ENCODE measurements at regions not wholly inside any gene's neighbourhood (a gene's known extent, or its start where the extent isn't known, plus 50 kb on each side); places are given as distances from the start of the nearest gene placed in this dataset.

- Histone ChIP-seq H3K4me1 (ENCODE audit: control insufficient read depth in 4 of 4, insufficient read depth in 4 of 4, low read length in 3 of 4) (peaks cover 0 to 2% (median 0%) of the 10 kb centered on the region in 4 donors), H3K4me3 (ENCODE audit: low read depth in 1 of 3, low read length in 3 of 3) (no peak overlapping the region), H3K9ac (ENCODE audit: low read depth in 1 of 2, low read length in 2 of 2) (no peak overlapping the region), H3K9me3 (ENCODE audit: control insufficient read depth in 4 of 4, low read length in 3 of 4) (peaks cover 0 to 4% (median 2%) of the 10 kb centered on the region in 4 donors), H3K27ac (ENCODE audit: low read depth in 1 of 2, low read length in 2 of 2) (no peak overlapping the region), H3K36me3 (ENCODE audit: control insufficient read depth in 4 of 4, insufficient read depth in 3 of 4, low read depth in 1 of 4, low read length in 3 of 4) (peaks cover 0 to 4% (median under 1%) of the 10 kb centered on the region in 4 donors), H3K27me3 (ENCODE audit: control insufficient read depth in 4 of 4, insufficient read depth in 4 of 4, low read length in 3 of 4) (no peaks in the 10 kb centered on the region)
- 62% methylated on average over 8 of the region's 8 CpGs for WGBS
- DNase-seq (ENCODE audit: low spot score) = no peak
- TF ChIP-seq TAF1 (conservative IDR thresholded peaks at IDR 0.05) (no peak), REST (IDR thresholded peaks at IDR 0.05) (no peak), GABPA (IDR thresholded peaks at IDR 0.05 in 1 of 2, conservative IDR thresholded peaks at IDR 0.05 in 1 of 2) (no peak), NR2F2 (IDR thresholded peaks at IDR 0.05) (no peak), EGR1 (IDR thresholded peaks at IDR 0.05; ENCODE audit: low read depth in 2 of 2) (no peak), ATF3 (IDR thresholded peaks at IDR 0.05) (no peak), HNF4A (conservative IDR thresholded peaks at IDR 0.05) (no peak), ZBTB33 (IDR thresholded peaks at IDR 0.05) (no peak)
- TF ChIP-seq, protein P1, sequence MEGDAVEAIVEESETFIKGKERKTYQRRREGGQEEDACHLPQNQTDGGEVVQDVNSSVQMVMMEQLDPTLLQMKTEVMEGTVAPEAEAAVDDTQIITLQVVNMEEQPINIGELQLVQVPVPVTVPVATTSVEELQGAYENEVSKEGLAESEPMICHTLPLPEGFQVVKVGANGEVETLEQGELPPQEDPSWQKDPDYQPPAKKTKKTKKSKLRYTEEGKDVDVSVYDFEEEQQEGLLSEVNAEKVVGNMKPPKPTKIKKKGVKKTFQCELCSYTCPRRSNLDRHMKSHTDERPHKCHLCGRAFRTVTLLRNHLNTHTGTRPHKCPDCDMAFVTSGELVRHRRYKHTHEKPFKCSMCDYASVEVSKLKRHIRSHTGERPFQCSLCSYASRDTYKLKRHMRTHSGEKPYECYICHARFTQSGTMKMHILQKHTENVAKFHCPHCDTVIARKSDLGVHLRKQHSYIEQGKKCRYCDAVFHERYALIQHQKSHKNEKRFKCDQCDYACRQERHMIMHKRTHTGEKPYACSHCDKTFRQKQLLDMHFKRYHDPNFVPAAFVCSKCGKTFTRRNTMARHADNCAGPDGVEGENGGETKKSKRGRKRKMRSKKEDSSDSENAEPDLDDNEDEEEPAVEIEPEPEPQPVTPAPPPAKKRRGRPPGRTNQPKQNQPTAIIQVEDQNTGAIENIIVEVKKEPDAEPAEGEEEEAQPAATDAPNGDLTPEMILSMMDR (IDR thresholded peaks at IDR 0.05; ENCODE audit: low read depth, low read length, missing input control) = no peak
Observed at GRCh38 chr21:31446226-31446855, 102.3 kb upstream of the TIAM1 start.

GRCh38 chr21:31445137-31445536 is 101.1 kb upstream of the TIAM1 start:
- H3K9me3 ChIP-seq (ENCODE audit: control insufficient read depth in 4 of 4, low read length in 3 of 4) = peaks cover 3 to 11% (median 6%) of the 10 kb centered on the region in 4 donors
- H3K9ac ChIP-seq (ENCODE audit: low read depth in 1 of 2, low read length in 2 of 2) = no peak overlapping the region
- peaks cover 0 to 2% (median 0%) of the 10 kb centered on the region in 4 donors for H3K4me1 ChIP-seq (ENCODE audit: control insufficient read depth in 4 of 4, insufficient read depth in 4 of 4, low read length in 3 of 4)
- WGBS = 94% methylated on average over 4 of the region's 4 CpGs
- TF ChIP-seq REST (IDR thresholded peaks at IDR 0.05) = no peak
- TF ChIP-seq ATF3 (IDR thresholded peaks at IDR 0.05) = no peak
- TF ChIP-seq, protein P2, sequence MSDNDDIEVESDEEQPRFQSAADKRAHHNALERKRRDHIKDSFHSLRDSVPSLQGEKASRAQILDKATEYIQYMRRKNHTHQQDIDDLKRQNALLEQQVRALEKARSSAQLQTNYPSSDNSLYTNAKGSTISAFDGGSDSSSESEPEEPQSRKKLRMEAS (IDR thresholded peaks at IDR 0.05) = no peak
- TF ChIP-seq RXRA (IDR thresholded peaks at IDR 0.05) = no peak
- TF ChIP-seq, protein P1 (IDR thresholded peaks at IDR 0.05; ENCODE audit: low read depth, low read length, missing input control) = no peak
- no peak for TF ChIP-seq FOXA2 (IDR thresholded peaks at IDR 0.05)
- no peak for TF ChIP-seq JUND (IDR thresholded peaks at IDR 0.05)
- TF ChIP-seq SP1 (IDR thresholded peaks at IDR 0.05) = no peak
- no peak for TF ChIP-seq TAF1 (conservative IDR thresholded peaks at IDR 0.05)
- no peak for TF ChIP-seq EGR1 (IDR thresholded peaks at IDR 0.05; ENCODE audit: low read depth in 2 of 2)
- no peak for TF ChIP-seq GABPA (IDR thresholded peaks at IDR 0.05 in 1 of 2, conservative IDR thresholded peaks at IDR 0.05 in 1 of 2)
- TF ChIP-seq HNF4A (conservative IDR thresholded peaks at IDR 0.05) = no peak
- TF ChIP-seq NR2F2 (IDR thresholded peaks at IDR 0.05) = no peak
- TF ChIP-seq YY1 (IDR thresholded peaks at IDR 0.05) = no peak
- no peak for TF ChIP-seq FOXA1 (IDR thresholded peaks at IDR 0.05)
- H3K4me3 ChIP-seq (ENCODE audit: low read depth in 1 of 3, low read length in 3 of 3) = no peak overlapping the region
- H3K36me3 ChIP-seq (ENCODE audit: control insufficient read depth in 4 of 4, insufficient read depth in 3 of 4, low read depth in 1 of 4, low read length in 3 of 4) = peaks cover 0 to 6% (median 1%) of the 10 kb centered on the region in 4 donors
- H3K27ac ChIP-seq (ENCODE audit: low read depth in 1 of 2, low read length in 2 of 2) = no peak overlapping the region
- H3K27me3 ChIP-seq (ENCODE audit: control insufficient read depth in 4 of 4, insufficient read depth in 4 of 4, low read length in 3 of 4) = no peaks in the 10 kb centered on the region
- DNase-seq (ENCODE audit: low spot score) = no peak

Data from liver (tissue), 8 donors.